ENCODE measurements at regions not wholly inside any gene's neighbourhood (a gene's known extent, or its start where the extent isn't known, plus 50 kb on each side); places are given as distances from the start of the nearest gene placed in this dataset.

GRCh38 chr2:241941691-241942301 is 72.3 kb downstream of the RTP5 start:
- TF ChIP-seq EZH2 (IDR thresholded peaks at IDR 0.05; ENCODE audit: insufficient read depth, poor library complexity, severe bottlenecking) (no peak), EZH2phosphoT487 (IDR thresholded peaks at IDR 0.05; ENCODE audit: insufficient read depth, low read depth) (no peak)

Data from GM23248 (cell line).